NCI-H82 treated with DMSO at 0.1 percent for 48 hours (cell line): ENCODE measurements at regions not wholly inside any gene's neighbourhood (a gene's known extent, or its start where the extent isn't known, plus 50 kb on each side); places are given as distances from the start of the nearest gene placed in this dataset.

ENCODE experiments used
- DNase-seq: peaks from one replicate; lab custom pipeline; 2025; ENCODE audit not compliant: unreplicated experiment; lab: John Stamatoyannopoulos, UW

GRCh38 chr9:14433351-14434157 is 119.6 kb upstream of the NFIB start:
- DNase-seq = no peak

- no peak for DNase-seq
These were observed 118.9 kb upstream of the NFIB start for GRCh38 chr9:14432666-14433350.

- DNase-seq = peak; percentile 62
These were observed 114.9 kb upstream of the NFIB start for GRCh38 chr9:14428781-14429230.

GRCh38 chr9:14427419-14427818 is 113.5 kb upstream of the NFIB start:
- DNase-seq = no peak

- DNase-seq = no peak
These were observed 111.0 kb upstream of the NFIB start for GRCh38 chr9:14424983-14425382.

- no peak for DNase-seq
These were observed 110.3 kb upstream of the NFIB start for GRCh38 chr9:14424289-14424688.

GRCh38 chr9:14423815-14424261 is 109.9 kb upstream of the NFIB start:
- DNase-seq = no peak

GRCh38 chr9:14421291-14421690 is 107.3 kb upstream of the NFIB start:
- DNase-seq = no peak

- no peak for DNase-seq
These were observed 105.3 kb upstream of the NFIB start for GRCh38 chr9:14418941-14419937.

GRCh38 chr9:14418301-14418940 is 104.5 kb upstream of the NFIB start:
- no peak for DNase-seq

GRCh38 chr9:14417237-14417636 is 103.3 kb upstream of the NFIB start:
- no peak for DNase-seq

GRCh38 chr9:14415947-14416346 is 102.0 kb upstream of the NFIB start:
- no peak for DNase-seq

- DNase-seq = no peak
These were observed 99.9 kb upstream of the NFIB start for GRCh38 chr9:14413812-14414211.

GRCh38 chr9:14412775-14413174 is 98.8 kb upstream of the NFIB start:
- no peak for DNase-seq

- DNase-seq = no peak
These were observed 92.5 kb upstream of the NFIB start for GRCh38 chr9:14406463-14406862.

GRCh38 chr9:14405176-14405706 is 91.3 kb upstream of the NFIB start:
- no peak for DNase-seq

GRCh38 chr9:14403081-14403480 is 89.1 kb upstream of the NFIB start:
- DNase-seq = no peak

- DNase-seq = no peak
These were observed 88.6 kb upstream of the NFIB start for GRCh38 chr9:14402583-14402982.

- no peak for DNase-seq
These were observed 88.0 kb upstream of the NFIB start for GRCh38 chr9:14401911-14402310.

- DNase-seq = peak; percentile 75
These were observed 86.7 kb upstream of the NFIB start for GRCh38 chr9:14400658-14400995.
